ENCODE measurements at regions not wholly inside any gene's neighbourhood (a gene's known extent, or its start where the extent isn't known, plus 50 kb on each side); places are given as distances from the start of the nearest gene placed in this dataset.
"Not testable (repeated sequence)": the region's sequence is repeated elsewhere in the genome, so short reads cannot be mapped to it uniquely, and the experiment has no call there.

DNA sequence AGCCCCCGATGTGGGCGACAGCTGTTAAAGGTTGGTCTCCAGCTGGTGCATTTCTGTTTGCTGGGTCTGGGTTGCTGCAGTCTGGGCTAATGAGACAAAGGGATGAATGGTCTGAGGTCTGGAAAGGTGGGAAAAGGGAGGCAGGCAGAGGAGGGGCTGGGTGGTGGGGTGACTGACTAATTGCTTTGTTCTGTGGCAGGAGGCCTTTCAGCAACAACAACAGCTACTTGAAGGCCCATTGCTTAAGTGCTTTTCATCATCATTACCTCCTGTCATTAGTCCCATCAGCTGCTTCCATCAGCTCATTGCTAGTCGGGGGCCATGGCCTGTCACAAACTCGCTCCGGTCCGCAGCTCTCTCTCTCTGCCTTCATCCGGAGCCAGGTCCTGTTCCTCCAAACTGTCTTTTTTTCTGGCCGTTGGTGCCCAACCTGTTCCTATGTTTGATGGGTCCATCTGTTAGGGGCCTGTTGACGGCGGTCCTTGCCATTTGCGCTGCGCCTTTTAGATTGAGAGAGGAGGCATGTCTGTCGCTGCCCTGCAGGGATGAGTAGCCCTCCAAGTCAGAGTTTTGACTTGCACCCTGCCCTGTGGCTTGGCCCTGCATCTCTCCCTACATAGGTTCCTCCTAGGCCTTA is 105.6 kb upstream of the PLXNA2 start:
- no peak for DNase-seq

DNA sequence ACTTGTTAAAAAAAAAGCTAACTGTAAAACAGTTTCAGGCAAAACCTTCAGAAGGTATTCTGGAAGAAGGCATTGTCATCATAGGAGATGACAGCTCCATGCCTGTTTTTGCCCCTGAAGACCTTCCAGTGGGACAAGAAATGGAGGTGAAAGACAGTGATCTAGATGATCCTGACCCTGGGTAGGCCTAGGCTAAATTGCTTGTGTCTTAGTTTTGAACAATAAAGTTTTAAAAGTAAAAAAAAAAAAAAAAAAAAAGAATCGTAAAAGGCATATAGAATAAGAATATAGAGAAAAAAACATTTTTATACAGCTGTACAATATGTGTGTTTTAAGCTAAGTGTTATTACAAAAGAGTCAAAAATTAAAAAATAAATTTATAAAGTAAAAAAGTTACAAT is 106.6 kb upstream of the PLXNA2 start:
- DNase-seq = no peak

DNA sequence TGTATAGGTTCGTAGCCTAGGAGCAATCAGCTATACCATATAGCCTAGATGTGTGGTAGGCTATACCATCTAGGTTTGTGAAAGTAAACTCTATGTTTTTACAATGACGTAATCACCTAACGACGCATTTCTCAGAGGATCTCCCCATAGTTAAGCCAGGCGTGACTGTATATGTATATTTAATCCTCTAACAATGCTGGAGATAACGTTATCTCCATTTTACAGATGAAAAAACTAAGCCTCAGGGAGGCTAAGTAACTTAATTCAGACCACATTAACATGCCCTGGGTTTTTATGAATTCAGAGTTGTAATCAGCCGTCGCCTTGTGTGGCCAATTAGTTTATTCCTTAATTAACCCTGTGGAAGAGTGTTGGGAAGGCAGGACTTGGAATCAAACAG is 107.7 kb upstream of the PLXNA2 start:
- DNase-seq = no peak

DNA sequence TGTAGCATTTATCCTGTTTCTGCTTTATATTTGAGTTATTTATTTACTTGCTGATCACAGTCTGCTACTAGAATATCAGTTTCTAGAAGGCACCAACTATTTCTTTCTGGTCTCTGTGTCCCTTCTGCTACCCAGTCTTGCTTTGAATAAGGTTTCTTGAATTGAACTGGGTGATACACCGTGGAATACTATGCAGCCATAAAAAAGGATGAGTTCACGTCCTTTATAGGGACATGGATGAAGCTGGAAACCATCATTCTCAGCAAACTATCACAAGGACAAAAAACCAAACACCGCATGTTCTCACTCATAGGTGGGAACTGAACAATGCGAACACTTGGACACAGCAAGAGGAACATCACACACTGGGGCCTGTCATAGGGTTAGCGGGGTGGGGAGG is 109.6 kb upstream of the PLXNA2 start:
- DNase-seq = not testable (repeated sequence)

DNA sequence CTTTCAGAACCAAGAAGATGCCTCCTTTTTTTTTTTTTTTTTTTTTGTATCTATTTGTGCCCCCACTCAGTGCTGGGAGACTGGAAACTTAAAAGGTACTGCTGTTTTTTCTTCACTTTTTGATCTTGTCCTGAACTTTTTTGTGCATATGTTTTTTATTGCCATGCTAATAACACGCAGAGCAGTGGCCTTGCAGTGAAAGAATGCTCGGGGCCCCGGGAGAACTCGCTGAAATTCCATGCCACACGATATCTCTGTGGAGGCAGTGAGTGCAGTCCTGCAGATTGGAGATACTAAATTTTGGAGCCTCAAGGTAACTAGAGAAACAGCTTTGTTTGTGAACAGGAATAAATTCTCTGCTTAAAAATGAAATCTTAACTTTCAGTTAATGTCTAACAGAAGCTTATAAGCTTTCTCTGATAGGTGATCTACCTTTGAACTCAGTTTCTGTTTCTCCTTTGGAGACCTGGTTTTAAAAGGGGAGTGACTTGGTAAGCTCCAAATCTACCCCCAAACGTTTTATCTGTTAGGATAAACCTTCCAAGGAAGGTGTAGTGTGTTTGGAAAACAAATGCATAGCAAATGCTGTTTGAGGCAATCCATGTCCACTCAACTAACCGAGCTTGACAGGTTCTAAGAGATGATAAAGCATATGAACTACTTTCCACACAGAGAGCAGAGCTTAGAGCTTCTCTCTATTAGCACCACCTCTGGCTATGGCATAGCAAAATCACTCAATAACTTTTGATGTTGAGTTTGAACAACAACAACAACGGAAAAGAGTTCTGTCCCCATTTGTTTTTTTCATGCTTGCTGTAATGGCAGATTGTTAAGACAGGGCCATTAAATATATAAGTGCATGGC is 113.7 kb upstream of the PLXNA2 start:
- no peak for DNase-seq

DNA sequence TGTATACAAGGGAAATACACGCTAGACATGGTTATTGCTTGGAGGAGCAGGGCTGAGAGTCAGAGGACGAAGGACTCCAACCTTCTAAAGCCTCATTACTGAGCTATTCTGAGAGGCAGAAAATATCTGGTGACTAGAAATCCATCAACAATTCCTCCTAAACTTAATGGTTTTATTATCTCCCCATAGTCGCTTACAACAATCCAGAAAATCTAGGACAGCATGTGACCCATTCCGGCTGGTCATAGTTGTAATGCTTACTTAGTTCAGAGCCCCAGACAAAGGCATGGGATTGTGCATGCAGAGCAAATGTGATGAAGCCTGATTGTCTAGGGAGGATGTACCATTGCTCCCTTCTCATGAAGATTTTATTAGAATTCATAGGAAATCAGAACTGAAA is 114.5 kb upstream of the PLXNA2 start:
- no peak for DNase-seq

DNA sequence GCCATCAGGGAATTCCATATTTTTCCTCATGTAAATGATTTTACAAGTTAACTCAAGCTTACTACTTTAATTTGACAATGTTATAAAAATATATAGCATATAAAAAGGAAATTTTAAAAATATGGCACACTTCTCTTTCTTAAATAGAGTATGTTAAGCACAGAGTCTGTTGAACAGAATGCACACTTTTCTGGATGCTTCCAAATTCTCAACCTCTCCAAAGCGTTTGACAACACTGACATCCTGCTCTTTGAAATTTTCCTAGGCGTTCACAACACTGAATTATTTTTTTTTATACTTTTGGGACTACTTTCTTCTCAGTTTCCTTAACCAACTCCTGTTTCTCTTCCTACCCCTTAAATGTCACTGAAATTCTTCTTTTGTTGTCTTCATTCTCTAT is 117.8 kb upstream of the PLXNA2 start:
- DNase-seq = no peak

DNA sequence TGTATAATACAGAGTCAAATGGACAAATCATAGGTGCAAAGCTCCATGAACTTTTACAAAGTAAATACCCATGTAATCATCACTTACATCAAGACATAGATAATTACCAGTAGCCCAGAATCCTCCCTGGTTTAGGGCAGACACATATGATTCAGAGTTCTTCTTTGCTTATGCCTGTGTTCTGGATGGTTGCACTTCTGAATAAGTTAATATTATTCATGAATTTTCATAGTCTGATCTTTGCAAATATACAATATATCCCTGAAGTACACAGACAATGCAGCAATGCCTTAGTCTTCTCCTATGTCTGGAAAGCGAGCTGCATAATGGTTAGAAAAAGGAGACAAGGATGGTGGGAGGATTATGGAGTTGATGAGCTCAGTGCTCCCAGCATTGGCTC is 122.4 kb upstream of the PLXNA2 start:
- DNase-seq = no peak

DNA sequence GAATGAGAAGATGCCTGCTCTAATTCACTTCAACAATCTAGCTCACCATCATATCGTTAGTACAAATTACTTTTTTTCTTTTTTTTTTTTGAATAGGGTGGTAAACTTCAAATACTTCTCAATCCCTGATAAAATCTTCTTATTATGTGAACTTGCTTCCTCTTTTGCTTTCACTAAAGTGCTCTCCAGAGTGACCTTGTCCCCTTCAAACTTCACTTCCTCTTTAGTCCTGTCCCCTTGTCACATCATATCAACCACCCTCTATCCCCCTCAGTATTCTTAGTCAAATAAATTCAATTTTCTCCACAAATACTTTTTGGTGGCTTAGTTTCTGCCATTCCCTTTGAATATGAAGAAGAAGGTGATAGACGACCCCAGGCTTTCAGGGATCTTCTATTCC is 124.9 kb upstream of the PLXNA2 start:
- no peak for DNase-seq

DNA sequence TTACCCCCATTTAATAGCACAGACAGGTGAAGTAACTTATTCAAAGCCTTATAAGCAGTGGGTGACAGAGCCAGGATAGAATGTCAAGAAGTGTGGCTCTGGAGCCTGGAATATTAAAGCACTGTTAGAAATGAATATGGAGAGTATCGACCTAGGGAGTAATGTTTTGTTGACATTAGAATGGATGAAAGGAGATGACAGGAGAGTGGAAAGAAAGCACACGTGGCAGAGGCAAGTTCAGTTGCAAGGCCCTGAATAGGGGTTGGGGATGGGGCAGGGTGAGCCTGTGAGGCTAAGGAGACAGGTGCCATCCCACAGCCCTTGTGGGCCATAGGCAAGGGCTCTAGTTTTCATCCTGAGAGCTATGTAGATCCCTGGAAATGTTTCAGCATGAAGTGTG is 125.5 kb upstream of the PLXNA2 start:
- no peak for DNase-seq

DNA sequence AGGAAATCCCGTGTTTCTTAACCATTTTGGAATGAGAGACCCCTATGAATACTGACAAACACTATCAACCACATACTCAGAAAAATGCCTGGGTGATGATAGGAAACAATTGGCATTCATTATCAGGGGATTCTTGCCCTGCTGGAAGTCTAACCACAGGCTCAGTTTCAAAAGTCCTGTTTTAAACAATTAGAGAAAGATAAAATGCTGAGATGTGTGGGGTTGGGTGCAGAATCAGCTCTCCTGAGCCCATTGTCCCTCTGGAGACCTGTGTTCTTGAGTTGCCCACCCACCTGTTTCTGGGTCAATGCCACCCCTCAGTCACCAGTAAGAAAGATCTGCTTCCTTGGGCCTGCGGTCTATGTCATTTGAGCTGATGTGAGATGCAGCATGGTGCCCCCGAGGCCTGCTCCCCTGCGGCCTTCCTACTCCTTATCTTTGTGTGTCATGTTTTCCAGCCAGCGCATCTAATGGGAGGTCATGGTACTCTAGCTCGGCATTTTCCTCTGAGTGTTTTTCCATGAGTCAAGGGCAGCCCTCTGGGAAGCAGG is 130.3 kb upstream of the PLXNA2 start:
- DNase-seq = no peak

DNA sequence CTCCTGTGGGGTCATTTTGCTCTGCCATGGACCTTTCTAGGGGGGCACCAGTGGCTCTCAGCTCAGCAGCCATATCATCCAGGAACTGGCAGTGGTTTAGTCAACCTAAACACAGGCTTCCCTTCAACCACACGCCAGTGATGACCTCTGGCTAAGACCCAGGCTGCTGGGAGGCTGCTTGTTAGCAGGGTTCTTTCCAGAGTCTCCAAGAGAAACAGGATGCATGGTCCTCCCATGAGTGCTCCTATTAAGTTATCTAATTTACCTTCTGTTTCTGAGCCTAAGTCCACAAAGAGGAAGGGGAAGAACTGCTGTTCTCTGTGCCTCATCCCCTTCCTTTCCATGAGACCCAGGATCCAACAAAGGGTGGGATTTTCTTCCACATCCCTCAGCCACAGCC is 137.3 kb upstream of the PLXNA2 start:
- DNase-seq = no peak

DNA sequence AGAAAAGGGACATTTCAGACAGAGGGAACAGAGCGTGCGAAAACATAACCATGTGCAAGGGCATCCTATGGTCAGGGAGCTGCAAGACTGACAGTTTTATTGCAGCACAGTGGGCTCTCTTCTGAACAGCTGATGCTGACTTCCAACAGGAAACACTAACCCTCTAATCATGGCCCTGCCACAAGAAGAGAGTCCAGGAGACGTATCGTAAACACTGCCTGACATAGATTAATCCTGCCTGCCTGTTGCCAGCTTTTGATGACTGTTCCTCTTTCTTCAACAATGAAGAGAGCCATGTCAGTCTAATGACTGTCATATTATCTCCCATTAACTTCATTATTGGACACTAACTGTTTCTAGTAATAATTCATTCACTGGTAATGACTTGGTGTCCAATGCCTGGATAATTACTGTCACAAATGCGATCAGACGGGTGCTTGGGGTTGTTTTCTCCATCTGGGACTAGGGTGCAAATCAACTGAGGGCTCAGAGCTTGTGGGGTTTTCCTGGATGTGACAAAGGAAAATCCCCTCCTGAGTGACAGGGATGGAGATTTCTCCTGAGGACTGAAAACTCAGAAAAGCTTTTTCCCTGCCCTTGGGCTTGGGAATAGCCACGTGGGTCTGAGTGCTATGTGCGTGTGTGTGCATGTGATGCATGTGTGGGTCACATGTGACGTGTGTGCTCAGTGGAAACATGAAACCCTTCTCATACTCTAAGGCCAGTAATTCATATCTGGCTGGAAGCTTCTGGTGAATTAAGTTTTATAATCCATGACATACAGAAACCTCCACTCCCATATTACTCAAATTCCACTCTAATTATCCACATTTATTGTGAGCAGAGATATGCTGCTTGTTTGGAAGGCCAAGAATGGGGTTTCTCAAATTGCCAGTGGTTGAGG is 144.0 kb upstream of the PLXNA2 start:
- no peak for DNase-seq

DNA sequence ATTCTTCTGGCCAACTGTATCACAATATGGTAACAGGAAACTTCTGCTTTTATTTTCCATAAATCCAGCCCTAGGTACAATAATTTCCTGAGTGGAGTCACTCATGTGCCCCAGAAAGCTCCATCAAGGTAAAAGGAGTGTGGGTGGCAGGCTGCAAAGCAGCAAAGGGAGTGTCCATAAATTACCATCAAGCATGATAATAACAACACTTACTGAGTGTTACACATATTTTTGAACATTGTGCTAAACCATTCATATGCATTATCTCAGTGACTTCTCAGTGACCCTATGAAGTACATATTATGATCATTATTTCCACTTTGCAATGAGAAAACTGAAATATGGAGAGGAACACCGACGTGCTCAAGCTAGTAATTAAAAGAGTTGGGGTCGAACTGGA is 149.2 kb upstream of the PLXNA2 start:
- no peak for DNase-seq

DNA sequence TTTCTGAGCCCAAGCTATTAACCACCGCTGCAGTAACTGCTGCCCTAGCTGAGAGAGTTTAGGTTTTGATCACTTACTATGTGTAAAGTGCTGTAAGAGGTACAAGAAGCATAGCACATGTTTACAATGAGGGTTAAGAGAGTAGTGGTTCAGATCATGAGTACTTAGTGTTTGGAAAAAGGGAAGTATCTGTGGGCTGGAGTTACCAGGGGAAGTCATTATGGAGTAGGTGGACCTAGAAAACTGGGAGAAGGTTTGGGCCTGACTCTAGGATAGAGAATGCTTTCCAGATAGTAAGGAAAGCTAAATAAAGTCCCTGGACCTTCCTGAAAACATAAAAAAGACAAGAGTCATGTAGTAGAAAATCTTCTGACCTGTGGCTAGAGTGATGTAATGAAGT is 149.6 kb upstream of the PLXNA2 start:
- no peak for DNase-seq

DNA sequence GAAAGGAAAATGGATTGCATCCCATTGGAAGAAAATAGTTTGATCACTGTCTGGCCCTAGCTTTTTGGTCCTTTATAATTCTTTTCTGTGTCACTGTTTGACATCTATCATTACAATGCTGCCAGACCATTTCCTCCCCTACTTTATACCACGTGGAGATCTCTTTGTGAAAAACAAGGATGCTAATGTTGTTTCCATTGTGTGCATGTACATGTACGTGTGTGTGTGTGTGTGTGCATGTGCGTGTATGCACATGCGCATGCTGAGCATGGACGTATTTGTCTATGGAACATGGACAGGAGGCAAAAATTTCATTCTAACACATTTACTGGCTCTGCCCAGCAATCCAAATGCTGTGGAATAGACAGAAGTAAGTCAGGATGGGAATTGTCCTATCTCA is 153.1 kb upstream of the PLXNA2 start:
- DNase-seq = no peak

DNA sequence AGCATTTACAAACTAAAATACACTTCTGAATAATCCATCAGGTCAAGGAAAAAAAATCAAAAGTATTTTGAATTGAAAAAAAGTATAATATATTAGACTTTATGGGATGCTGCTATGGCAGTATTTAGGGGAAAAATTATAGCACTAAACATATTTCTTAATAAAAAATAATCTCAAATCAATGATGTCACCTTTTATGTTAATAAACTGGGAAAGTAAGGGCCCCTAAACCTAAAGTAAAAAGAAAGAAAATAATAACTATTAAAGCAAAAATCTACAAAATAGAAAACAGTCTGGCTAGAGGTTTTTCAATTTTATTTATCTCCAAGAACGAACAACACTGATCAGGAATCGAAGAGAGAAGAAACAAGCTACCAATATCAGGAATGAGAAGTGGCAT is 160.8 kb upstream of the PLXNA2 start:
- no peak for DNase-seq

DNA sequence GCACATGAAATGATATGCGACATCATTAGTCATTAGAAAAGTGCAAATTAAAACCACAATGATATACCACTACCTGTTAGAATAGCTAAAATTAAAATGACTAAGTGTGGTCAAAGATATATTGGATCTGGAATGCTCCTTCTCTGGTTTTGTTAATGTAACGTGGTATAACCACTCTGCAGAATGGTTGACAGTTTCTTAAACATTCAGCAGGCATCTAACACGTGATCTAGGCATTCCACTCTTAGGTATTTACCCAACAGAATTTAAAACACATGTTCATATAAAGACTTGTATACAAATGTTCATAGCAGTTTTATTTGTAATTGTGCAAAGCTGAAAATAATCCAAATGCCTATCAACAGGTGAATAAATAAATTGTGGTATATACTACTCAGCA is 165.0 kb upstream of the PLXNA2 start:
- no peak for DNase-seq

DNA sequence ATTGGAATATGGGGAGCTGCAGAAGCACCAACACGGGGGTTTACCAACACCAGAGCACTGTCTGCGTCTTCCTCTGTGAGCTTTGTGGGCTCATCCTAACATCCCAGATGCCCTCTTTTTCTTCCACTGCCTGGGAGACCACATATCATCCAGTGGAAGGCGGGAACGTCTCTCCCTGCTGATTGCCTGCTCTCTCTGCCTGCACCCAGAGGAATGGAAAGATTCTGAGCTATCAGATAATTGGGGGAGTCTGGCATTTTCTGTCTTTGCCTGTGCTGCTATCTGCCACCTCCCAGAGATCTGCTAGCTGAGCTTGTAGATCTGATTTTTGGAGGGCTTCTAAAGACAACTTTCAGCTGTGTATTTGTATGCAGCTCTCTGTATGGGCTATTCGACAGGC is 166.2 kb upstream of the PLXNA2 start:
- no peak for DNase-seq

DNA sequence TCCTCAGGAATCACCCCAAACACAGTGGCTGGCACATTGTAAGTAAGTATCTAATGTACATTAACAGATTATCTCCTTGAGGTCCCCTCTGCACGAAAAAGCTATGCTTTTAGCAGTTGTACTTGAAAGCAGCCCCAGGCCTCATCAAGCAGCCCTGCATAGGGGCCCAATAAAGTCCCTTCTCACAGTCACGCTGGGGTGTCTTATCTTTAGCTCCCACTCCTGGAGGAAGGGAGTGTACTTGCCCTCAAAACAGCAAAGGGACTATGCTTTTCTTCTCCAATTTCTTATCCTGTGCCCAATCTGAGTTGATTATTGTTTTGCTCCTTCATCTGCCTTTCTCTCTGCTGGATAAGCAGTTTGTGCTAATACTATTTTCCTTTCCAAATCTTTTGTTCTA is 168.8 kb upstream of the PLXNA2 start:
- no peak for DNase-seq

DNA sequence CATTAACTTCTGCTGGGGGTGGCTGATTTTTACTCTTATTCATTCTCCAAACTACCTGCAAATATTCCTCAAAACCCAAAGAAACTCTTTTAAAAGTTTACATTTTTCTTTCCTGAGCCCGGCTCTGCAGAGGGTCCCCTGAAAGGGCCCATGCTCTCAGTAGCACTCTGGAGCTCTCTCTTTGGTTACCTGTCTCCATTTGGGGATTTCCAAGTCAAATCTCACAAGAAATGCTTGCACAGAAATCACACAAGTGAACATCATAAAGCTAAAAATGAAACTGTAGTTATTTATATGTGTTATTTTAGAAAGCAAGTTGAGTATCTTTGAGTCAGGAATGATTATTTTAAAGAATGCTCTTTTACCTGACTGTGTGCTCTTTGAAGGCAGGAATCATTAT is 174.5 kb upstream of the PLXNA2 start:
- DNase-seq = no peak

DNA sequence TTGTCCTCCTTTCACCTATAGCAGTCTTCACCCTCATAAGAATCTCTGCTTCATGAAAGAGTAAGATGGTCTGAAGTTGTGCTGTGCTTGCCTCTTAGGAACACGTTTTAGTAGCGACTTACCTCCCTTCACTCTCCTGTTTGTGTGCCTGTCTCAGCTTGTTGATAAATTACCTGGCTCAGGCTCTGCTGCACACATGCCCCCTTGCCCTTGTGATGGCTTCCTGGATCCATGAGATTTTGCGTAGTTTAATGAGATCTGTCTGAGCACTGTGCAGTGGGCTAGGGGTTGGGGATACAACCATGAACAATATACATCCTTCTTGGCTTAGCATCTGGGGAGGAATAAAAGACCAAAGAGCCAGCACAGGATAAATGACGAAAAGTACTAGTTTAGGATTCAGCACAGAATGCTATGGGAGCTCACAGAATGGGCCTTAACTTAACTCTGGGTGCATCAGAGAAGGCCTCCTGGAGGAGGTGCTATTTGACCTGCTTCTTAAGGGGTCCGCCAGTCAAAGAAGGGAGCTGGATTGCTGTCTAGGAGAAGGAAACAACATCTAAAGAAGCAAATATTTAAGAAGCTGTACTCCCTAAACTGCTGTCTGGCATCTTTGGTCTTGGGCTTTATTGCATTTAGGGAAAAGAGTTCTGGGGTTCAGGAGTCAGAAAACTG is 175.7 kb upstream of the PLXNA2 start:
- DNase-seq = no peak

DNA sequence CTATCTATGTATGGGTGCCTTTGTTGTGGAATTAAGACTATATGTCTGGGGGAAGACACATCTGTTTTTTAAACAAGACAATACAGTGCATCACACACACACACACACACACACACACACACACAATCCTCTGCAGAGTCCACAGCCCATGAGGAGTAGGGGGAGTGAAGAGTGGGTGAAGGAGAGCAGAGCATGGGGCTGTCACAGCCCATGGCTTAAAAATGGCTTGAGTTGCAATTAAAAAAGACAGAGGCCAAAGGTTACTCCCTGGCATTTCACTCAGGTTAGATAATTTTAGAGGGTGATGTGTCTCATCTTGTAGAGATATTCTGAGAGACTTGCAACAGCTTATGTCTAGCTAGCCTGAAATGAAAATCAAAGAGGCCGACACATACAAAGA is 176.5 kb upstream of the PLXNA2 start:
- DNase-seq = no peak

Data from activated CD4-positive, alpha-beta T cell treated with anti-CD3 and anti-CD28 coated beads, Interleukin-2, amount 50 U/mL, for 48 hours (primary cell).